ENCODE measurements at regions not wholly inside any gene's neighbourhood (a gene's known extent, or its start where the extent isn't known, plus 50 kb on each side); places are given as distances from the start of the nearest gene placed in this dataset.
"Not testable (repeated sequence)": the region's sequence is repeated elsewhere in the genome, so short reads cannot be mapped to it uniquely, and the experiment has no call there.

GRCh38 chr5:108531367-108532128 is 149.7 kb upstream of the FBXL17 start:
- no peak for DNase-seq (ENCODE audit: low read depth)

DNA sequence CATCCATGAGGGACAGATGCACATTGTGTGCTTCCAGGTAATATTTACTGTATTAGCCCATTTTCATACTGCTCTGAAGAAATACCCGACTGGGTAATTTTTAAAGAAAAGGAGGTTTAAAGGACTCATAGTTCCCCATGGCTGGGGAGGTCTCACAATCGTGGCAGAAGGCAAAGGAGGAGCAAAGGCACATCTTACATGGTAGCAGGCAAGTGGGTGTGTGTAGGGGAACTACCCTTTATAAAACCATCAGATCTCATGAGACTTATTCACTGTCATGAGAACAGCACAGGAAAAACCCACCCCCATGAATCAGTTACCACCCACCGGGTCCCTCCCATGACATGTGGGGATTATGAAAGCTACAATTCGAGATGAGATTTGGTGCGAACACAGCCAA is 148.8 kb upstream of the FBXL17 start:
- DNase-seq (ENCODE audit: low read depth) = no peak

DNA sequence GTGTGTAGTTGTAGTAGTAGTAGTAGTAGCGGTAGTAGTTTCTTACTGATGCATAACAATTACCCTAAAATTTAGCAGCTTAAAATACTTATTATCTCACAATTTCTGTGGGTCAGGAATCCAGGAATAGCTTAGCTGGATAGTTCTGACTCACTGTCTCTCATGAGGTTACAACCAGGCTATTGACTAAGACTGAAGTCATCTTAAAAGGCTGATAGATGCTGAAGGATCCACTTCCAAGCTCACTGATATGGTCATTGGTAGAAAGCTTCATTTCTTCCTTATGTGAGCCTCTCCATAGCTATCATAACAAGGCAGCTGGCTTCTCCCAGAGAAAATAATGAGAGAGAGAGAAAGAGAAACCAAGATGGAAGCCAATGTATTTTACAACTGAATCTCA is 147.5 kb upstream of the FBXL17 start:
- DNase-seq (ENCODE audit: low read depth) = peak; percentile 56

- DNase-seq (ENCODE audit: low read depth) = no peak
These were observed 146.8 kb upstream of the FBXL17 start for GRCh38 chr5:108528655-108529054.

- no peak for DNase-seq (ENCODE audit: low read depth)
These were observed 142.7 kb upstream of the FBXL17 start for GRCh38 chr5:108524564-108524963.

DNA sequence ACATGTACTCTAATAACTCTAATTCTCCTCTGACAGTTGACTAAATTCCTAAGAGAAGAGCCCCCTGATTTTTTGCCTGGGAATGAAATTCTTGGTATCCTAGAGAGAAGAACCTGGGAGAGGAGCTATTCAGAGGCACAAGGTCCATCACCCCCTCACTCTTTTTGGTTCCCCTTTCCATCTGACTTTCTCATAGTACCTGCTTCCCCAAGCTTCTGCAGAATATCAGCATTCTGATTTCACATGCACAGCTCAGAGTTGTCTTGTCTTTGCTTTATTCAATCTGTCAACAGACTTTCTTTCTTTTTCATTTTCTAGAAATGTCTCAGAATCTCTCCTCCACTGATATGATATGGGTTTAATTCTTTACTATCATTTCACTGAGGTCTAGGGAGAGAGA is 141.5 kb upstream of the FBXL17 start:
- DNase-seq (ENCODE audit: low read depth) = no peak

DNA sequence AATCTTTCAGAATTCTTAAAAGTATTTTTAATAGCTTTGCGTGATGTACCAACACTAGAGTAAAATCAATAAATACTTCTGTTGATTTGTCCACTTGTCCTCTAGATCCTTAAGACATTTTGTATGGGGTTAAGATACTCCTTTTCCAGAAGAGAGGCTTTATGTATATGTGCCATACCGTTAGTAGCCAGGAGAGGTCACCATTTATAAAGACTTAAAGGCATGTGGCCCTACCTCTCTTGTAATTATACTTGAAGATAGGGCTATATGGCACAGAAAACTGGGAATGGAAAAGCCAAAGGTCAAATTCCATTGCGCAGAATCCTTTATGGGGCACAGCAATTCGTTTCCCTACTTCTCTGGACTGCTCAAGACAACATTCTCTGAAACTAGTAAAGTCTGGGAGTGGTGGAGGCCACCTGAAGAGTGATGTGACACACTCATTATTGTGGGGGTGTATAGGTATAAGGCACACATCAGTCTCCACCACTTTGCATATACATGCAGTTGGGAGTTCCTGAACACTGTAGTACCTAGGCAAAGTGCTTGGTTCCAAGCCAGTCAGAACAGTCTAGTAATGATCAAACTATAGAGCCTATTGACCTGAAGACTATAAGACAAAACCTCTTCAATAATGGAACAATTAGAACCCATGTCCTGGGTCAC is 140.1 kb upstream of the FBXL17 start:
- peak; percentile 59 for DNase-seq (ENCODE audit: low read depth)

DNA sequence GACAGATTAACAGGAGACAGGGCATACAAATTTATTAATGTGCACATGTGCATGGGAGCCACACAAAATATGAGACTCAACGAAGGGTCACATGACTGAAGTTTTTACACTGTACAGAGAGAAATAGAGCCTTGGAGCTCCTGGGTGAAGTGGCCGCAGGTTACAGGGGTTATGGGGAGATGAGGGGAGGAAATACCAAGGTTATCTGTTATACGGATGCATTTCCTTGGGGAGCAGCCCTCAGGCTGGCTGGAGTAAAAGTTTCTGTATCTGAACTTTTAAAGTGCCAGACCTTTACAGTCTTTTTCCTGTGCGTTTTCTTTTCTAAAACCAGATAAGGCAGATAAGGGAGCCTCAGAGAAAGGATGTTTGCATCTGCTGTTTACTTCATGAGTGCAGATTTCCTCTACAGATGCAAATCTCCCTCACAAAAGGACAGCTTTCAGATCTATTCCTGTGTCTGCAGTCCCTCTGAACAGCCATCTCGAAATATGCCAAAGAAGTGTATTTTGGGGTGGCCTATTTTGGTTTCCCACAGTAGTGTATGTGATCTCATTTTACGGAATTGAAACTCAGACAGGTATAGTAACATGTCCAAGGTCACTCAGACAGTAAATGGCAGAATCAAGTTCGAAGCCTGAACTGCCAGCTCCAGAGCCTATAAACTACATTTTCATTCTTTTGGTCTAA is 139.3 kb upstream of the FBXL17 start:
- DNase-seq (ENCODE audit: low read depth) = no peak

- DNase-seq (ENCODE audit: low read depth) = no peak
These were observed 134.9 kb upstream of the FBXL17 start for GRCh38 chr5:108516785-108517184.

- no peak for DNase-seq (ENCODE audit: low read depth)
These were observed 133.7 kb upstream of the FBXL17 start for GRCh38 chr5:108515517-108516105.

DNA sequence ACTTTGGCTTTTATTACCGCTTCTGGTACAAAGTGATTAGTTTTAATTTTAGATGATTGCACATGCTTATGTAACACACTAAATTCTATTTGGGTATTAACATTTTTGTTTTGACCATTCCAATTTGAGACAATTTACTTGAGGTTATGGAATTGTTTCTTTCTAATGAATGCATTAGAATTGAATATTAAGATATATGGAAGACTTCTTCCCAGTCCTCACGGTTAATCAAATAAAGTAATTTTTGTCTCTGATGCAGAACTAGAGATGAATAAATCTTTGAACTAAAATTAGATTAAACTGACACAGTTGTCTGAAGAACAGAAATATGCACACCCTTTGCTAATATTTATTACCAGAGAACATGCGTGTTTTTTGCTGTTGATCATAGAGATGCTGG is 127.1 kb upstream of the FBXL17 start:
- no peak for DNase-seq (ENCODE audit: low read depth)

DNA sequence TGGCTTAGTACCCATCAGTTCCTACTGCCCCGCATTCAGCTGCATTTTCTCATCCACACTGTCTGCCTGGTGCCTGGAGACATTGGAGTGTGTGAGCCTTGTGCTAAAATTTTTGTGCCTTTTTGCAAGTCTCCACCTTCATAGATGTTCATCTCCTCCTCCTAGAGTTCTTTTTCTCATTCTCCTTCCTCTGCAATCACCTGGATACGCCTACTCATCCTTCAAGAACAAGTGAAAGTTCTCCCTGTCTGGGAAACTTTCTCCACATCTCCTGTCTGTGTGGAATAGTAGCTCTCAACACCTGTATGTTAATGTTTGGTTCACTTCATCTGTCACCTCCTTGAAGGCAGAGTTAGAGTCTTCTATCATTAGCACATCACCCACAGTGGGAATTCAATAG is 125.7 kb upstream of the FBXL17 start:
- DNase-seq (ENCODE audit: low read depth) = no peak

- DNase-seq (ENCODE audit: low read depth) = no peak
These were observed 123.7 kb upstream of the FBXL17 start for GRCh38 chr5:108505608-108506007.

GRCh38 chr5:108504974-108505373 is 123.1 kb upstream of the FBXL17 start:
- no peak for DNase-seq (ENCODE audit: low read depth)

GRCh38 chr5:108503986-108504385 is 122.1 kb upstream of the FBXL17 start:
- DNase-seq (ENCODE audit: low read depth) = no peak

- DNase-seq (ENCODE audit: low read depth) = not testable (repeated sequence)
These were observed 113.7 kb upstream of the FBXL17 start for GRCh38 chr5:108495615-108496014.

GRCh38 chr5:108487951-108488350 is 106.1 kb upstream of the FBXL17 start:
- DNase-seq (ENCODE audit: low read depth) = peak; percentile 54

- no peak for DNase-seq (ENCODE audit: low read depth)
These were observed 102.1 kb upstream of the FBXL17 start for GRCh38 chr5:108484035-108484434.

DNA sequence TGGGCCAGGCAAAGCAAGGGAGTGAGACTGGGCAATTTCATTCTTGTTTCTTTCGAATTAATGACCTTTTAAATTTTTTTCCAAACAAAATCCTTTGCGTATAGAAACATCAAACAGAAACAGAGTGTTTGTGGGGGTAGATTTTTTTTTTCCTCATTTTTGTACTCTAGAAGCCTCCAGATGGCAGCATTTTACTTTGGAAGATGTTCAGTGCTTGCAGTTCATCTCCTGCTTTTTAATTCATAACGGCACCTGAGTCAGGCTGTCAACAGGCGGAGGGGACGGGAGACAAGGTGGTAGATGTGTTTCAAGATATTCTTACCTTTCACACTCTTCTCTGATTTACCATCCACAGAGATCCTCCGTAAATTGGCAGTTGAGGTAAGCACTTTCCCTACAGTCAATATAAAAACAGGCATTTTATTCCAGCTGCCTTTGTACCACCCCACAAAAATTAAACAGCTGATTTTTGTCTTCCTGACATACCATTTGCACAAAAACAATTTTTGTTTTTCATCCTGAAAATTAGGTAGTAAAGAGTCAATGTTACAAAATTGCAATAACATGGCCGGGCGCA is 99.5 kb upstream of the FBXL17 start:
- DNase-seq (ENCODE audit: low read depth) = peak; percentile 36

GRCh38 chr5:108472237-108472636 is 90.3 kb upstream of the FBXL17 start:
- peak; percentile 23 for DNase-seq (ENCODE audit: low read depth)

DNA sequence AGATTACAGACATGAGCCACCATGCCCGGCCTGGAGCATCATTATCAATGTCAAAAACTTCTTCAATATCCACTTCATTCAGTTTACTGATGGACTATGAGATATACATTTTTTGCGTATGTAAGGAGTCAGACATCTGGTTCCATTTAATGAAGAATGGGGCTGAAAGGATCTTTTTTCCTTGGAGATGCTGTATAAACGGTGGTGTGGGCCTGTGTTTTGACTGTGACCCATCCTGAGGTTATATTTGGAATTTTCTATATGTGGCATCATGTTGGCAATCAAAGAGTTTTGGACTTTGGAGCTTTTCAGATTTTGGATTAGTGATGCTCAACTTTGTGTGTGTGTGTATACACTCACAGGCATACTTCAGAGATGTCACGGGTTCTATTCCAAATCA is 85.7 kb upstream of the FBXL17 start:
- DNase-seq (ENCODE audit: low read depth) = no peak
